OCI-LY3 (cell line): ENCODE measurements at regions not wholly inside any gene's neighbourhood (a gene's known extent, or its start where the extent isn't known, plus 50 kb on each side); places are given as distances from the start of the nearest gene placed in this dataset.

Experiments used
- H2AFZ ChIP-seq: fragments of 200-600, 300-600 bp; shearing (Covaris generic); 2 replicates; pipeline ENCODE4 v1.6.0; 2014; ENCODE audit warnings: antibody characterized with exemption, low read depth, low read length
- H3K27ac ChIP-seq: fragments of 200-600, 300-600 bp; sonication (generic); 2 replicates; pipeline ENCODE4 v1.5.1; 2014; ENCODE audit warnings: mild to moderate bottlenecking, low read length, moderate library complexity, mixed read lengths
- H3K27me3 ChIP-seq: fragments of 200-600, 300-600 bp; sonication (generic); 2 replicates; pipeline ENCODE4 v1.6.1; 2014; ENCODE audit warnings: low read depth, low read length, mixed read lengths
- H3K36me3 ChIP-seq: fragments of 200-600, 300-600 bp; sonication (generic); replicated peaks from 2 replicates; pipeline ENCODE3; 2014; ENCODE audit warnings: low read depth, low read length, mixed read lengths
- H3K4me1 ChIP-seq: fragments of 300-600, 200-600 bp; sonication (generic); 2 replicates; pipeline ENCODE4 v1.6.1; 2014; ENCODE audit warnings: low read length, mixed read lengths
- H3K4me2 ChIP-seq: fragments of 200-600, 300-600 bp; sonication (generic); 2 replicates; pipeline ENCODE4 v1.6.1; 2014; ENCODE audit warnings: low read length, mixed read lengths
- H3K4me3 ChIP-seq: fragments of 300-600, 200-600 bp; sonication (generic); 2 replicates; pipeline ENCODE4 v1.5.1; 2014; ENCODE audit warnings: antibody characterized with exemption, mild to moderate bottlenecking, low read length, moderate library complexity
- H3K79me2 ChIP-seq: fragments of 300-600, 200-600 bp; shearing (Covaris generic); 2 replicates; pipeline ENCODE4 v1.6.1; 2014; ENCODE audit warnings: mild to moderate bottlenecking, low read length, mixed read lengths
- H3K9ac ChIP-seq: fragments of 300-600, 200-600 bp; shearing (Covaris generic); 2 replicates; pipeline ENCODE4 v1.6.0; 2014; ENCODE audit warnings: mild to moderate bottlenecking, low read length, moderate library complexity
- H3K9me3 ChIP-seq: fragments of 200-600, 300-600 bp; shearing (Covaris generic); 2 replicates; pipeline ENCODE4 v1.6.1; 2014; ENCODE audit warnings: low read length, mixed read lengths; ENCODE audit not compliant: insufficient read depth
- H4K20me1 ChIP-seq: fragments of 200-600, 300-600 bp; sonication (generic); 2 replicates; pipeline ENCODE4 v1.6.1; 2016; ENCODE audit warnings: low read length, mixed read lengths; ENCODE audit not compliant: insufficient read depth
- CTCF ChIP-seq: fragments of 200-600, 300-600 bp; sonication (generic); IDR thresholded peaks from 2 replicates; pipeline ENCODE4 v1.5.1; 2014; ENCODE audit warnings: antibody characterized with exemption, low read length, low read depth
- EZH2phosphoT487 ChIP-seq: fragments of 200-600 bp; shearing (Covaris generic); IDR thresholded peaks from 2 replicates; pipeline ENCODE4 v1.6.1; 2018; ENCODE audit warnings: antibody characterized with exemption, mixed run types, low read depth

DNA sequence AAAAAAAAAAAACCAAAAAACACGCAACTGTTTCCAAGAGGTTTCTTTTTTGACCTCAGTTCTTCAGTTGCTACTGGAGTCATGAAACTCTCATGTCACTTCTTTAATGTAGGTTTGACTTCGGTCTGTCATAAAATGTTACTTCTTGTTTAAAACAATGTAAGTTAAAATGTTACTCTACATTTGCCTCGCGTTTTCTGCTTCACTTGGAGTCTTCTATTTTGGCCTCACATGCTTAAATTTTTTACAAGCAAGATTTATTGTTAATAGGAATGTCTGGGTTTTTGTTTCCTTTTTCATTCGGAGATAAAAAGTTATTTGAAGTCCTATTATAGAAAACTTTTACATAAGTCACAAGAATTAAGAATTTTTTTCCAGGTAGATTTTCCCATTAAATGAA, 880.2 kb downstream of the LTN1 start:
- H3K27me3 ChIP-seq, result no peaks in the 10 kb centered on the region
- TF ChIP-seq EZH2phosphoT487 (no peak), CTCF (no peak)

DNA sequence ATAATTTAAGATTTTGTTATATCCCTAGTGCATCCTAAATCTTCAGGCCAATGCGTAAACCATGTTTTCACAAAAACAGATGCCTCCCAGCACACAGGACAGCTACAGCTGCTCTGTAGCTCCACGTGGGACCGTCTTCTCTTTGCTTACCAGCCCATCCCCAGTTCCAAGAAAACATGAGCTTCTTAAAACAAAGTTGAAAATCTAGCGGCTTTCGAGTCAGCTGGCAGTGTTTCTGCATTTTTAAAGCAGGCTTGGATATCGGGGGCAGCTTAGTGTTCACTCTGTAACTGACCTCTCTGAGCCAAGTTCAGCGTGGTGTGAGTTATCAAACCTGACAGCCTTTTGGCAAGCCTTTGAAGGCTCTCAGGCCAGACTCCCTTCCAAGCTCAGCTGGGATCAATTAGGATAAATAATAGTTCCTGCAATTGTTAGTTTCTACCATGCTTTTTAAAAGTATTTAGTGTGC, 881.5 kb downstream of the LTN1 start:
- no peaks in the 10 kb centered on the region for H3K4me1 ChIP-seq
- H3K79me2 ChIP-seq, result no peaks in the 10 kb centered on the region
- no peaks in the 10 kb centered on the region for H4K20me1 ChIP-seq
- H3K9me3 ChIP-seq, result no peaks in the 10 kb centered on the region
- TF ChIP-seq EZH2phosphoT487 (no peak), CTCF (no peak)
- no peak overlapping the region for H3K9ac ChIP-seq
- no peaks in the 10 kb centered on the region for H3K36me3 ChIP-seq
- no peaks in the 10 kb centered on the region for H3K27me3 ChIP-seq
- no peak overlapping the region for H3K27ac ChIP-seq
- H3K4me2 ChIP-seq, result no peak overlapping the region
- H3K4me3 ChIP-seq, result no peak overlapping the region
- no peak overlapping the region for H2AFZ ChIP-seq

More for the DNA sequence above, 880.2 kb downstream of the LTN1 start:
- H3K27ac ChIP-seq, result no peak overlapping the region
- H2AFZ ChIP-seq, result no peak overlapping the region
- no peaks in the 10 kb centered on the region for H3K79me2 ChIP-seq
- no peak overlapping the region for H3K4me3 ChIP-seq
- H4K20me1 ChIP-seq, result no peaks in the 10 kb centered on the region
- no peak overlapping the region for H3K4me2 ChIP-seq
- H3K9me3 ChIP-seq, result no peaks in the 10 kb centered on the region
- H3K36me3 ChIP-seq, result no peaks in the 10 kb centered on the region
- H3K4me1 ChIP-seq, result no peaks in the 10 kb centered on the region
- H3K9ac ChIP-seq, result no peak overlapping the region

DNA sequence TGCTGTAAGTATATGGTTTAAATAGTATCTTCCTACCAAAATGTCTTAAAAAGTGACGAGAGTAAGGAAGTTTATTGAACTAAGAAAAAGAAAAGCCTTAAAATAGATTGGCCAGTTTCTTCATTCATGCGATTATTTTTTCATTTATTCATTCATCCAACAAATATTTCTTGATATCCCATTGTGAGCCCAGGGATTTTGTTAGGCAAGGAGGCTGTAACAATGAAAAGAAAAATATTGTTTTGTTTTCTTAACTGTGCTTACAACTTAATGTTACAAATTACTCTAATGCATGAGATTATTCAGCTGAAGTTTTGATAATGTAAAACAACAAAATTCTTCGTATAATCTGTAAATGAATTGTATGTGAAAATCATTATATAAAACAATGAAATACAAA, 882.0 kb downstream of the LTN1 start:
- no peak overlapping the region for H3K4me3 ChIP-seq

DNA sequence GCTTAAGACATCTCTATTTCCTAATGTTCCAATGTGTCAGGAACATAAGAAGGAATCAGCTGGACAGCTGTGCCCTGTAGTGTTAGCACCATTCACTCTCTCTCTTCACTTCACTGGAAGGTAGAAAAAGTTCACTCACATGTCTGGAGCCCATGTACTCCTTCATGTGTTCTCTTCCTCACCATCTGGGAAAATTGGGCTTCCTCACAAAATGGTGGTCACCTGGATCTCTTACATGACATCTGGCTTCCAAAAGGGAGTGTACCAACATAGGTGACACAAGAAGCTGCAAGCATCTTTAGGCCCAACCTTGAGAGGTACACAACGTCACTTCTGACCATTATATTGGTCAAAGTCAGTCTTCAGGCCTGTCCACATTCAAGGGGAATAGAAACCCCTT, 882.6 kb downstream of the LTN1 start:
- Histone ChIP-seq H3K4me2 (no peak overlapping the region), H3K9me3 (no peaks in the 10 kb centered on the region), H3K36me3 (no peaks in the 10 kb centered on the region), H3K9ac (no peak overlapping the region), H2AFZ (no peak overlapping the region), H3K4me3 (no peak overlapping the region), H4K20me1 (no peaks in the 10 kb centered on the region), H3K27me3 (no peaks in the 10 kb centered on the region), H3K27ac (no peak overlapping the region), H3K79me2 (no peaks in the 10 kb centered on the region), H3K4me1 (no peaks in the 10 kb centered on the region)
- TF ChIP-seq CTCF, result no peak
- no peak for TF ChIP-seq EZH2phosphoT487

More for the DNA sequence above, 882.0 kb downstream of the LTN1 start:
- TF ChIP-seq CTCF (no peak), EZH2phosphoT487 (no peak)
- H3K4me2 ChIP-seq, result no peak overlapping the region
- H3K9ac ChIP-seq, result no peak overlapping the region
- no peaks in the 10 kb centered on the region for H3K79me2 ChIP-seq
- H4K20me1 ChIP-seq, result no peaks in the 10 kb centered on the region
- H3K27me3 ChIP-seq, result no peaks in the 10 kb centered on the region
- H2AFZ ChIP-seq, result no peak overlapping the region
- H3K27ac ChIP-seq, result no peak overlapping the region
- no peaks in the 10 kb centered on the region for H3K4me1 ChIP-seq
- no peaks in the 10 kb centered on the region for H3K9me3 ChIP-seq
- no peaks in the 10 kb centered on the region for H3K36me3 ChIP-seq
